Esophagus squamous epithelium (tissue), 5 donors: ENCODE measurements at regions not wholly inside any gene's neighbourhood (a gene's known extent, or its start where the extent isn't known, plus 50 kb on each side); places are given as distances from the start of the nearest gene placed in this dataset.

ENCODE experiments used
- DNase-seq: peaks from one replicate; lab custom pipeline; 2025; lab: John Stamatoyannopoulos, UW
- H3K27ac ChIP-seq, 4 donors: fragments of 200-600 bp; sonication (generic); one replicate each; pipeline ENCODE4 v1.5.1; 2016 to 2019; ENCODE audit warnings: mild to moderate bottlenecking in 1 of 4
- H3K27me3 ChIP-seq, 4 donors: fragments of 200-600 bp; sonication (generic); 1 replicate in 3 of 4; 2 replicates in 1 of 4; pipeline versions ENCODE4 v1.5.1 to v1.6.0; 2017 to 2021; ENCODE audit warnings: antibody characterized with exemption in 1 of 4
- H3K36me3 ChIP-seq, 3 donors: fragments of 200-600 bp; sonication (generic); one replicate each; pipeline ENCODE4 v1.5.1; 2016 to 2019
- H3K4me1 ChIP-seq, 3 donors: fragments of 200-600 bp; sonication (generic); one replicate each; pipeline ENCODE4 v1.5.1; 2017 to 2019
- H3K4me3 ChIP-seq, 4 donors: fragments of 200-600 bp; sonication (generic); 1 replicate in 3 of 4; 2 replicates in 1 of 4; pipeline ENCODE4 v1.5.1; 2016 to 2019; ENCODE audit warnings: mild to moderate bottlenecking in 2 of 4, moderate library complexity in 1 of 4
- H3K9me3 ChIP-seq, 3 donors: fragments of 200-600 bp; sonication (generic); one replicate each; pipeline ENCODE4 v1.5.1; 2016 to 2019
- CTCF ChIP-seq, 6 experiments: fragments of 450-650 bp in 4 of 6; fragments of 200-600 bp in 2 of 6; sonication (generic) in 2 of 6; IDR thresholded peaks; one replicate each; pipeline ENCODE4 v1.5.1; 2016 to 2019; ENCODE audit warnings: antibody characterized with exemption in 6 of 6, mild to moderate bottlenecking in 4 of 6, moderate library complexity in 4 of 6
- POLR2A ChIP-seq, 4 donors: fragments of 450-650 bp; IDR thresholded peaks; one replicate each; pipeline ENCODE4 v1.6.1; 2017; ENCODE audit warnings: antibody characterized with exemption in 4 of 4, mild to moderate bottlenecking in 4 of 4, moderate library complexity in 3 of 4
- WGBS, 2 donors: methylation state at CpG; one replicate each; pipeline ENCODE4 v1.1.5; 2018; 5-methylcytosine and 5-hydroxymethylcytosine counted together
- intact Hi-C: fragments of 100-400 bp; cut with DNase I; formaldehyde crosslinking; loops from one replicate; pipeline ENCODE4 v1.15.0; 2022
- donor health status: DM: yes; HTN: yes; CAD: no.

DNA sequence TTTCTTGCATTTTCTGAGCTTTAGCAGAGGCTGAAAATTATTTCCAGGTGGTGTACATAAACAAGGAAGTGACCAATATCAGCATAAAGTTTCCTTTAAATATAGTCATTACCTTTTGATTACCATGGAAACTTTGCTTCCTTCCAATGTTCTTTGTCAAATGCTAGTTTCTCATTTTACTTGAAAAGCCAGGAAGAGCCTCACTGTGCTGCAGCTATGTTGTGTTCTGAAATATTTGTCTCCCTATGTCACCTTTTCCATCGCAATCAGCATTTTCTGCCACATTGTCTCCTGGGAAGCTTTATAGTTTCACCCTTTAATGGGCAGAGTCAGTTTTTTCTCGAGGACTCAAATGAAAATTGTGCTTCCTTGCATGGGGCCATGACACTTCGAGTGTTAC, 496.0 kb downstream of the CDH8 start:
- Histone ChIP-seq H3K4me3 (no peak overlapping the region), H3K4me1 (no peaks in the 10 kb centered on the region), H3K27me3 (no peaks in the 10 kb centered on the region), H3K9me3 (no peaks in the 10 kb centered on the region), H3K36me3 (no peaks in the 10 kb centered on the region), H3K27ac (no peak overlapping the region)
- DNase-seq, result no peak
- intact Hi-C loops, result no loop called here
- 31 to 53% methylated on average over 3 of the region's 3 CpGs for WGBS, 2 donors
- TF ChIP-seq POLR2A (IDR thresholded peaks at IDR 0.05) (no peak), CTCF (IDR thresholded peaks at IDR 0.05) (no peak)

- H3K36me3 ChIP-seq, result no peaks in the 10 kb centered on the region
Observed at GRCh38 chr16:61530697-61531096, 505.5 kb downstream of the CDH8 start.

GRCh38 chr16:61500851-61501250, 535.4 kb downstream of the CDH8 start:
- intact Hi-C loops, result no loop called here
- Histone ChIP-seq H3K36me3 (no peaks in the 10 kb centered on the region), H3K27ac (no peak overlapping the region), H3K27me3 (no peaks in the 10 kb centered on the region), H3K4me3 (no peak overlapping the region), H3K4me1 (no peaks in the 10 kb centered on the region), H3K9me3 (no peaks in the 10 kb centered on the region)
- TF ChIP-seq POLR2A (IDR thresholded peaks at IDR 0.05), result no peak
- no peak for TF ChIP-seq CTCF (IDR thresholded peaks at IDR 0.05)
- 47 to 52% methylated on average over 2 of the region's 2 CpGs for WGBS, 2 donors
- no peak for DNase-seq

More at GRCh38 chr16:61530697-61531096, 505.5 kb downstream of the CDH8 start:
- intact Hi-C loops, result no loop called here
- 70 to 76% methylated on average over 2 of the region's 2 CpGs for WGBS, 2 donors
- no peaks in the 10 kb centered on the region for H3K9me3 ChIP-seq
- H3K27ac ChIP-seq, result no peak overlapping the region
- DNase-seq, result no peak
- TF ChIP-seq POLR2A (IDR thresholded peaks at IDR 0.05) (no peak), CTCF (IDR thresholded peaks at IDR 0.05) (no peak)
- H3K4me1 ChIP-seq, result no peaks in the 10 kb centered on the region
- no peaks in the 10 kb centered on the region for H3K27me3 ChIP-seq
- H3K4me3 ChIP-seq, result no peak overlapping the region

GRCh38 chr16:61480250-61480649, 556.0 kb downstream of the CDH8 start:
- intact Hi-C loops, result no loop called here
- H3K9me3 ChIP-seq, result no peaks in the 10 kb centered on the region
- no peak for TF ChIP-seq POLR2A (IDR thresholded peaks at IDR 0.05)
- no peak for TF ChIP-seq CTCF (IDR thresholded peaks at IDR 0.05)
- WGBS, 2 donors, result 74 to 79% methylated on average over 1 of the region's 1 CpG
- no peak for DNase-seq
- no peaks in the 10 kb centered on the region for H3K27me3 ChIP-seq
- no peaks in the 10 kb centered on the region for H3K4me1 ChIP-seq
- no peak overlapping the region for H3K27ac ChIP-seq
- no peaks in the 10 kb centered on the region for H3K36me3 ChIP-seq
- H3K4me3 ChIP-seq, result no peak overlapping the region

GRCh38 chr16:61471737-61472136, 564.5 kb downstream of the CDH8 start:
- Histone ChIP-seq H3K36me3 (no peaks in the 10 kb centered on the region), H3K27ac (no peak overlapping the region), H3K4me3 (no peak overlapping the region), H3K27me3 (no peaks in the 10 kb centered on the region), H3K9me3 (no peaks in the 10 kb centered on the region), H3K4me1 (no peaks in the 10 kb centered on the region)
- intact Hi-C loops, result no loop called here
- no peak for DNase-seq
- TF ChIP-seq CTCF (IDR thresholded peaks at IDR 0.05) (no peak), POLR2A (IDR thresholded peaks at IDR 0.05) (no peak)
